HG03457 (cell line): ENCODE measurements at regions not wholly inside any gene's neighbourhood (a gene's known extent, or its start where the extent isn't known, plus 50 kb on each side); places are given as distances from the start of the nearest gene placed in this dataset.

Experiments
- ATAC-seq: cut with Tn5 transposase; IDR thresholded peaks from one replicate; pipeline ENCODE4 v1.9.1; 2021; ENCODE audit warnings: moderate number of reproducible peaks; ENCODE audit not compliant: unreplicated experiment

GRCh38 chrX:39163581-39164126, 362.4 kb downstream of the MID1IP1 start:
- no peak for ATAC-seq

- ATAC-seq = no peak
These were observed 363.0 kb downstream of the MID1IP1 start for GRCh38 chrX:39164212-39164611.

- ATAC-seq = no peak
These were observed 363.9 kb downstream of the MID1IP1 start for GRCh38 chrX:39165185-39165584.

GRCh38 chrX:39165773-39166172, 364.5 kb downstream of the MID1IP1 start:
- ATAC-seq = no peak

GRCh38 chrX:39167791-39168190, 366.5 kb downstream of the MID1IP1 start:
- ATAC-seq = no peak

GRCh38 chrX:39168609-39169008, 367.4 kb downstream of the MID1IP1 start:
- ATAC-seq = no peak

- no peak for ATAC-seq
These were observed 368.7 kb downstream of the MID1IP1 start for GRCh38 chrX:39169976-39170375.

- ATAC-seq = no peak
These were observed 369.2 kb downstream of the MID1IP1 start for GRCh38 chrX:39170464-39170863.

GRCh38 chrX:39171686-39172085, 370.4 kb downstream of the MID1IP1 start:
- no peak for ATAC-seq

- ATAC-seq = no peak
These were observed 373.0 kb downstream of the MID1IP1 start for GRCh38 chrX:39174241-39174771.

GRCh38 chrX:39174772-39175417, 373.6 kb downstream of the MID1IP1 start:
- no peak for ATAC-seq

GRCh38 chrX:39175418-39176057, 374.3 kb downstream of the MID1IP1 start:
- no peak for ATAC-seq

GRCh38 chrX:39176105-39176504, 374.8 kb downstream of the MID1IP1 start:
- no peak for ATAC-seq

- no peak for ATAC-seq
These were observed 388.2 kb downstream of the MID1IP1 start for GRCh38 chrX:39189431-39189830.

- ATAC-seq = no peak
These were observed 393.4 kb downstream of the MID1IP1 start for GRCh38 chrX:39194673-39195072.

GRCh38 chrX:39195156-39195555, 393.9 kb downstream of the MID1IP1 start:
- no peak for ATAC-seq

- peak; percentile 97 for ATAC-seq
These were observed 395.2 kb downstream of the MID1IP1 start for GRCh38 chrX:39196192-39197102.

GRCh38 chrX:39199429-39199828, 398.2 kb downstream of the MID1IP1 start:
- no peak for ATAC-seq

- no peak for ATAC-seq
These were observed 400.2 kb downstream of the MID1IP1 start for GRCh38 chrX:39201305-39201990.

- no peak for ATAC-seq
These were observed 401.4 kb downstream of the MID1IP1 start for GRCh38 chrX:39202641-39203040.

- ATAC-seq = no peak
These were observed 402.2 kb downstream of the MID1IP1 start for GRCh38 chrX:39203427-39203826.
